GM19035 (cell line): ENCODE measurements at regions not wholly inside any gene's neighbourhood (a gene's known extent, or its start where the extent isn't known, plus 50 kb on each side); places are given as distances from the start of the nearest gene placed in this dataset.
"Not testable (repeated sequence)": the region's sequence is repeated elsewhere in the genome, so short reads cannot be mapped to it uniquely, and the experiment has no call there.

Source experiments
- ATAC-seq: cut with Tn5 transposase; IDR thresholded peaks from one replicate; pipeline ENCODE4 v1.9.1; 2021; ENCODE audit not compliant: unreplicated experiment

DNA sequence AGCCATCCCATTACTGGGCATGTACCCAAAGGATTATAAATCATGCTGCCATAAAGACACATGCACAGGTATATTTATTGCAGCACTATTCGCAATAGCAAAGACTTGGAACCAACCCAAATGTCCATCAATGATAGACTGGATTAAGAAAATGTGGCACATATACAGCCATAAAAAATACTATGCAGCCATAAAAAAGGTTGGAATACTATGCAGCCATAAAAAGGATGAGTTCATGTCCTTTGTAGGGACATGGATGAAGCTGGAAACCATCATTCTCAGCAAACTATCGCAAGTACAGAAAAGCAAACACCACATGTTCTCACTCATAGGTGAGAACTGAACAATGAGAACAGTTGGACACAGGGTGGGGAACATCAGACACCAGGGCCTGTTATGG lies 151.5 kb downstream of the PLK2 start:
- not testable (repeated sequence) for ATAC-seq

DNA sequence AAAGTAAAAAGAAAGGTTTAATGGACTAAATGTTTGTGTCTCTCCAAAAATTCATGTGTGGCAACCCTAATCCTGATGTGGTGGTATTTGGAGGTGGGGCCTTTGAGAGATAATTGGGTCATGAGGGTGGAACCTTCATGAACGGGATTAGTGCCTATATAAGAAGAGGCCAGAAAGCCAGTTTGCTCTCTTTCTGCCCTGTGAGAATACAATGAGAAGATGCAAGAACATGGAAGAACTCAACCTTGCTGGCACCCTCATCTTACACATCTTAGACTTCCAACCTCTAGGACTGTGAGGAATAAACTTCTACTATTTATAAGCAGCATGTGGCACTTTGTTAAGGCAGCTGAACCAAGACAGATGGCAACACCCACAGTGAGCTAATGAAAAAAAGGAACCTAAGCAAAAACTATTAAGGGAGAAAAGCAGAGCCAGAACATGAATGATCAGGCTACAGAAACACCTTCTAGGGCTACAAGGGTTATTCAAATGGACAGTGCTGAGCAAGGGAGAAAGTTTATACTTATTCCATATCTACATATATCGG lies 159.5 kb downstream of the PLK2 start:
- ATAC-seq, result no peak

DNA sequence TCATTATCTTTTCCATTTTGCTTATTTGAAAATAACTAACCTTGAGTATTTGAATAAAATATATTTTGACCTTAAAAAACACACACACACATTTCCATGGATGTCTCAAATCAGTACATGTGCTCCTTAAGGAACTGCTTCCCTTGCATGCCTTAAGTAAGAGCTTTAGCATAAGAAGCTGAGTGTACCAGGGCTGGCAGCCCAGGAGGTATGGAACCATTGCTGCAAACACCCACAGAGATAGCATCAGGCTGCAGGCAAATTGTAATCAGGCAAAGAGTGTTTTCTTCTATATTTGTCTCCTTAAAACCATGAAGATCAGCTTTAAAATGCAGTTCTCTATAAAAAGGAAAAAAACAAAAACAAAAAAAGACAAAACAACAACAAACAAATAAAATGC lies 160.6 kb downstream of the PLK2 start:
- no peak for ATAC-seq

DNA sequence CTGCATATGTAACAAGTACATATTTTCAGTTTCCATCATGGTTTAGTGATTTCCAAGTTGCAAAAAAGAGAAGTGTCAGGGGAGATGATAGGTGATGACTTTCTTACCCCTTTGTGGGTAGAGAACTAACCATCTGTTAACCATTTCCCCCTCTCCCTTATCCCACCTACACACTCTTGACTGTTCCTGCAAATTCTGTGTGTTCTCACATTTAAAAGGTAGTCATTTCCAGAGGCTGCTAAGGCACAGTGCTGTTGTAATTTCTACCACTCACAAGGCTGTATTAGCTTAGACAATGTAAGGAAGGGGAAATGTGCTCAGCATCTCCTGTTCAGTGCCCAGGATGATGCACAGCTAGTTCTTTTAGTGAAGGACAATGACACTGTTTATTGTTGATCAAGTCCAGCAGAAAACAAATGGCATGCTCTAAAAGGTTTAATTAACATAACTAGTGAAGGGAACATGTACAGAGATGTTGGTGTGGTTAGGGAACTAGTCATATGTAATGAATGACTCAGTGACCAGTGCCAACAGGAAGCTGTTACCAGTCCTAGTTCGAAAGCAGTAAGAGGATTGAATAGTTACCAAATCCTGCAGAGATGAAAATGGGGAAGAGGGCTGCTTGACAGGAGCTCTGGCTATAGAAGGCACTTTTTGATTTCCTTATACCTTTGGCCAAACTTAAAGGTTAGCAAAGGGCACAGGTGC lies 165.1 kb downstream of the PLK2 start:
- ATAC-seq, result no peak

DNA sequence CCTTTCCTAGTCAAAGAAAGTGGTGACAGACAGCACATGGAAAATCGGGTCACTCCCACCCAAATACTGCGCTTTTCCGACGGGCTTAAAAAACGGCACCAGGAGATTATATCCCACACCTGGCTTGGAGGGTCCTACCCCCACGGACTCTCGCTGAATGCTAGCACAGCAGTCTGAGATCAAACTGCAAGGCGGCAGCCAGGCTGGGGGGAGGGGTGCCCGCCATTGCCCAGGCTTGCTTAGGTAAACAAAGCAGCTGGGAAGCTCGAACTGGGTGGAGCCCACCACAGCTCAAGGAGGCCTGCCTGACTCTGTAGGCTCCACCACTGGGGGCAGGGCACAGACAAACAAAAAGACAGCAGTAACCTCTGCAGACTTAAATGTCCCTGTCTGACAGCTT lies 171.6 kb downstream of the PLK2 start:
- ATAC-seq, result not testable (repeated sequence)

DNA sequence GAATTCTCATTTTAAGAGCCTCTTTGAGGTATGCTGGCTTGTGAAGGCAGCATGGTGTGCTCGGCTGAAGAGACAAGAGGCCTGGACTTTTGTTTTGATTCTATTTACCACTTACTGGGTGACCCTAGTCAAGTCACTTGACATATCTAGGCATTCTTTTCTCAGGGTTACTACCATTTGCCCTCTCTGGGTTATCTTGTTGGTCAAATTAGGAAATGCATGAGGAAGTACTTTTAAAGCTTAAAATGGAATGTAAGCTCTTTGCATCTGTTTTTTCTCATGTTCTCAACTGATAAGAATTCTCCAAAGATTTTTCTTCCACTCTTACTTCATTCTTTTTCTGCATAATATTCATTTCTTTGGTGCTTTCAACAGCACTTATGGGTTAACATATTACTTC lies 173.1 kb downstream of the PLK2 start:
- no peak for ATAC-seq

DNA sequence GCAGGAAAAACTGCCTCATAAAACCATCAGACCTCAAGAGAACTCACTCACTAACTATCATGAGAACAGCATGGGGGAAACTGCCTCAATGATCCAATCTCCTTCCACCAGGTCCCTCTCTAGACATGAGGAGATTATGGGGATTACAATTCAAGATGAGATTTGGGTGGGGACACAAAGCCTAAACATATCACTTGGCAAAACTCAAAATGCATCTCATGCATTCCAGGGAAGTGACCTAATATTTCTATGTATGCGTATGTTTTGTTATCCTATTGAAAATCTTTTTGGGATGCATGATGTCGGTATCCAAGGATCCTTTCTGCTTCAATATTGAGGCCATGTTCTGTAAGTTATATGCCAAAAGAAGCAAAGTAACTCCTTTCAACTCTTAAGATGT lies 174.0 kb downstream of the PLK2 start:
- no peak for ATAC-seq

DNA sequence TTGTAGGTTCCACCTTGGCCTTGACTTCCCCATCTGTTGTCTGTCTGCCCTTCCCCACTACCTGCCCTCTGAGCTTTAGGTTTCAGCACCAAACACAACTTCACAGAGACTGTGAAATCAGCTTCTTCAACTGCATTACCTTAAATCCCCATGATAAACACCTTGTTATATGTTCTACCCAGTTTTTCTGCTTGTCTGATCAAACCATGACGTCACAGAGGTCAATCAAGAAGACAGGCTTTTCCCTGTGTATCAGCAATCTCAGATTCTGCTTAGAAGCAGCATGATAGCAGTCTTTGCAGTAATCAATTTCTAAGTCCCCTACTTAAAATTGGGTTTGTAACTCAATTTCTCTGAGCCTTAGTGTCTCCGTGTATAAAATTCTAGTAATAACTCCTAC lies 175.0 kb downstream of the PLK2 start:
- ATAC-seq, result no peak

DNA sequence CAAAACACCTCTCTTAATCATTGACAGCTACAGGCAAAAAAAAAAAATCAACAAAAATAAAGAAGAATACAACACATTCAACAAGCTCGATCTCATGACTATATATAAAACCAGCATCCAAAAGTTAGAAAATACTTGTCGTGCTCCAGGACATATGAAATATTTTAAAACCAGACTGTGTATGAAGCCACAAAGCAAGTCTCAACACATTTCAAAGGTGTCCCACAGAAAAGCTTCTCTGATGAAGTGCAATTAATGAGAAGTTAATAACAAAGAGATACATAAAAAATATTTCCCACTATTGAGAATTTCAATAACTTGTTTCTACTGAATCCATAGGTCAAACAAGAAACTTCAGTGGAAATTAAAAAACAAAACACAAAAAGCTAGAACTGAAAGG lies 178.7 kb downstream of the PLK2 start:
- ATAC-seq, result no peak

DNA sequence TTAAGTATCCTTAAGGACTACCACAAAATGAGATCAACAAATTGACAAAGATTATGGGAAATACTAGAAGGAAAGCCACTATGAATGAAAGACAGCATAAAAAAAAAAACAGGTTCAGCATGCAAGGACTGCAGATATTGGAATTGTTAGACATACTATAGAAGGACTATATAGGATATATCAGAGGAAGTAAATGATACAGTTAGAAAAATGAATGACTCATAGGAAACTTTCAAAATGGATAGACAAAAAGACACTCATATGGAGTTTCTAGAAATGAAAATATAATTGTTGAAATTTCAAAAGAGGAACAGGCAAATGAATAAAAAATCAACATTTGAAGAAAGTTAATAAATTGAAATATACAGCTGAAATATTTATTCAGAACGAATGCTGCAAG lies 180.6 kb downstream of the PLK2 start:
- ATAC-seq, result no peak

DNA sequence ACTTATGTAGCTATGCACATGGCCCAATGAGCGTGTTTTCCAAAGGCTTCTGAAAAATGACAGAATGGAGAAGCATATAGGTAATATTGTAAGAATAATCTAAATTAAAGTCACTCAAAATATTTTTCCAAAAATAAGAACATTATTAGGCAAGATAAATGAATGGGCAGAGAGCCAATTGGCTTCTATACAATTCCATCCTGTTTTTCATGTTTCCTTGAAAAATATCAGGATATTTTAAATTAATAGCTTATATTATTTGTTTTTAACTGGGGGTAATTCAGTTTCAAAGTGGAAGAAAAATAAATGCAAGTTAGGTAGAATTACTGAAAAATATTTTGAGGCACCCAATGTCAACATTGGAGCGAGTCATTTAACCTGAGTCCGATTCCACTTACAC lies 183.5 kb downstream of the PLK2 start:
- ATAC-seq, result no peak

DNA sequence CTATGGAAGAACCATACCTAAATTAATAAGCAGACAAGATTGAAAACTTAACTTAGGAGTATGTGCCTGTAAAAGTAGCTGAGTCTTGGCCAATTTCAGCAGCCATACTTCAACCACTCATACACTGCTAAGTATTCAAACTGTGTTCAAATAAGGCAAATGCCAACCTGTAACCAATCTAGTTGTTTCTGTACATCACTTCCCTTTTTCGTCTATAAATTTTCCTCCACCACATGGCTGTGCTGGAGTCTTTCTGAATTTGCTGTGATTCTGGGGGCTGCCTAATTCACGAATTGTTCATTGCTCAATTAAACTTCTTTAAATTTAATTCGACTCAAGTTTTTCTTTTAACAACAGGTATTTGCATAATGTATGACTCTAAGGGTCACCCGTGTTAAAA lies 184.4 kb downstream of the PLK2 start:
- ATAC-seq, result no peak

DNA sequence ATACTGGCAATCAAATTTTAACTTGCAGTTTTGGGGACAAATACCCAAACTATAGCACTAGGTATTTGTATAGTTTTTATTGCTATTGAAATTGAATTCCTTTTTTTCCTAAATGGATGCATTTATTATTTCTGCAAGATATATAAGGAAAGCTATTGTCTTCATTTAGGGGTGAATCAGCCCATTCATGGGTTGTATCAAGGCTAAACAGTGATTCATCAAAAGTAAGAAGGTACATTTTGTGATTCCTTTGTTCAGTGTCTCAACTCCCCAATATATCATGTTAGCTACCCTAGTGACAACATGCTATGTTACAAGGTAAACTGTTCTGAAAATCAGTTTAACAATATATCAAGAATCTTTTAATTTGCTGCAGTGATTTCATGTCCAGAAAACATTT lies 185.7 kb downstream of the PLK2 start:
- no peak for ATAC-seq

DNA sequence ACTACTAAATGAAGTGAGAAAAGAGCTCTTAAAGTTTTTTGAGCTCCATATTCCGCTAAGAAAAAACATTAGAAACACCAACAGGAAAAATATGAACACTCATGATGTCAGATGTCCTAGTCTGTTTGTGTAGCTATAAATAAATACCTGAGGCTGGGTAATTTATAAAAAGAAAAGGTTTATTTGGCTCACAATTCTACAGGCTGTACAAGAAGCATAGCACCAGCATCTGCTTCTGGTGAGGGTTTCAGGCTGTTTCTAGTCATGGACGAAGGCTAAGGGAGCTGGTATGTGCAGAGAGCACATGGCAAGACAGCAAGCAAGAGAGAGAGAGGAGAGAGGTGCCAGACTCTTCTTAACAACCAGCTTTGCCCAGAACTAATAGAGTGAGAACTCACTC lies 186.2 kb downstream of the PLK2 start:
- ATAC-seq, result no peak

DNA sequence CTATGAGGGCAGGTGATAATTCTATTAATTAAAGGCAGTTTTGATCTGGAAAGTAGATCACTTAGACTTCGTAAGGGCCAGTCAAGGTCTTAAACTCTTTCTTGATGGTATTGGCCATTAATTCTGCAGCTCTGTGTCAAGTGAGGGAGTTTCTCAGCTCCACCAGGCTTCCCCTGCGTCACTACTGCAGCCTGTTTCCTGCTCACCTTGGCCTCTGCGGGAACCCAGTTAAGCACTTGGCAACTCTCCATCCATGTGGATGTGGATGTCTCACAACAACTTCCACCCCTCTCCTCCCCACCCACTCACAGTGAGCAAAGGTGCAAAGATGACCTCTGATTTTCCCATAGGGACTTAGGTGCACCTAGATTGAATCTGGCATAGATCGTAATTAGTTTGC lies 191.6 kb downstream of the PLK2 start:
- ATAC-seq, result no peak

DNA sequence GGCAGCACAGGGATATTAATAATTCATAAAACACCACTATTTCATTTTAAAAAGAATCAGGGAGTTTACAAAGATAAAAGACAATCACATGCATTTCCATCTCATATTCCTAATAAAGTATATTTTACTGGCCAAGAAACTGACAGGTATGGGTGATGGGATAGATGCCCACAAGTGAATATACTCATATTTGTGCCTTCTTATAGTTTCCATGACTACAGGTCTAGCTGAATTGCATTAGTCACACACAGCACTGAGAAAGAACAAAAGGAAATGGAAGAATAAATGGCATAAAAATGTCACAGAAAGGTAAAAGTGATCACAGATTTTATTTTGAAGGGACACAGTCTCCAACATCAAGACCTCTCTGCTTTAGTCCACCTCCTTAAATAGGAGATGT lies 193.5 kb downstream of the PLK2 start:
- no peak for ATAC-seq

DNA sequence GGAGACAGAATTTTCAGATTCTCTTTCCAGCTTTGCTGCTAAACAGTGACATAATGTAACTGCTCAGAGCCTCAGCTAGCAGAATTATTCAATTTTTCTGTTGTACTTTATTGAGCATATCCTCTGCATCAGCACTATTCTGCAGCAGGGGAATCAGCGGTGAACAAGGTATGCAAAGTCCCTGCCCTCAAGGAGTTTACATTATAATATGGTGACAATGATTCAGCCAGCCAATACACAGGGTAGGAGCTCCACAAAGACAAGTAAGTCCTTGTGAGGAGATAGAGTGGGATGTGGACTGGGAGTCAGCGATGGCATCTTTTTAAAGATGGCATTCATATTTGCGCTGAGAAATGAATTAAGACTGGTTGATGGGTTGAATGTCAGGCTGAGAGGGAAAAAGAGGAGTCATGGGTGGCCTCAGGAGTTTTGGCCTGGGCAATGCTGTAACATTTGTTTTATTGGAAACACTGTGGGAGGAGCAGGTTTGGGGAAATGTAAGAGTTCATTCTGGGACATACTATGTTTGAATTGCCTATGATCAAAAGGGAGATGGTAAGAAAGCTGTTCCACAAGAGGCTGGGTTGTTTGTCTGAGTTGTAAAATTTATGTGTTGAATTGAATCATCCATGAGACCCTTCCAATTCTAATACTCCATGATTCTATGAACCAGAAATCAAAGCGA lies 194.5 kb downstream of the PLK2 start:
- ATAC-seq, result no peak

DNA sequence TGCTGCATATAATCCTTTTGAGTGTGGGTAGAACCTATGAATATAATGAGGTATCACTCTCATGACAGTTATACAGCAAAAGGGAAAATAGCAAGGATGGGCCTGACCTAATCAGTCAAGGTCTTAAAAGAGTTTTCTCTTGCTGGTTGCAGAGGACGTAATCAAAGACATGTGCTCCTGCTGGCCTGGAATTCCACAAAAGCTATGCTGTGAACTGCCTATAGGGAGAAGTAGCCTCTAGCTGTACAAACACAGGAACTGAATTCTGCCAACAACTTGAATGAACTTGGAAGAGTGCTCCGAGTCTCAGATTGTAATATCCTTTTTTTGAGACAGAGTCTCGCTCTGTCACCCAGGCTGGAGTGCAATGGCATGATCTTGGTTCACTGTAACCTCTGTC lies 195.6 kb downstream of the PLK2 start:
- no peak for ATAC-seq

DNA sequence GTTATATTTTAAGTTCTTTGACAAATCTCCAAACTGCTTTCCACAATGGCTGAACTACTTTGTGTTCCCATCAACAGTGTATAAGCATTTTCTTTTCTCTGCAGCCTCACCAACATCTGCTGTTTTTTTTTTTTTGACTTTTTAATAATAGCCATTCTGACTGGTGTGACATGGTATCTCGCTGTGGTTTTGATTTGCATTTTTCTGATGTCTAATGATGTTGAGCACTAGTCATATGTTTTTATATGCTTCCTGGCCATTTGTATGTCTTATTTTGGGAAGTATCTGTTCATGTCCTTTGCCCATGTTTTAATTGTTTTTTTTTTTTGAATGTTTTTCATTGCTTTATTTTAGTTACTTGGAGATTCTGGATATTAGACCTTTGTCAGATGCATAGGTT lies 196.6 kb downstream of the PLK2 start:
- ATAC-seq, result no peak

DNA sequence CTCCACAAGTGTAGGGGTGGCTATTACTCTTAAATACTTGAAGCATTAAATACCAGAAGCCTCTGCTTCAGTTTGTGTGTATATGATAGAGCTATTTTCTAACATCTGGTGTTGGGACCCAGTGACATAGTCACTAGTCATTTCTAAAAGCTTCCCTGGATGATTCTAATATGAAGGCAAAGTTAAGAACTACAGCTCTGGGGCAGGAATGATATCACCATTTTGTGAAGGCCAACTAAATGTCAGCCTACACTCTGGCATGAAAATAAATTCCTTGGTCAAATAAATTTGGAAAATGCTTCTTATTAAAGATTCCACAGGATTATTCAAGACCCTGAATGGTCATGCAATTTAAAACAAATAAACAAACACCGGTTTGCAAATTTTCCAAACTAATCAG lies 197.7 kb downstream of the PLK2 start:
- ATAC-seq, result no peak

DNA sequence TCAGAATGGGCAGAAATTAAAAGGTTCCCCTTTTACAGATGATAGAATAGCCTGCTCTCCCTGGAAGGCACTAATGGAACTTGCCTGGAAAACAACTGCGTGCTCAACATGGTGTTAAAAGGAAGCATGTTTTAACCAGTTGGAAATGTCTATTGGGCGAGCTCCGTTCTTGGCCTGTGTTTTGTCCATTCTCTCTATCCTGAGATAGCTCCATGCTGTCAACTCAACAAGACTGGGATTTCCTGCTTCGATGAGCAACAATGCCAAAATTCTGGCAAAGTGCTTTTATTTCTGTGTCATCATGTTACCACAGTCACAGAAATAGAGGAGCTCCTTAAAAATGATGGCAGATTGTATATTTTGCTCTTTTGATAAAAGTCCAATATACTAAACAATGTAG lies 198.3 kb downstream of the PLK2 start:
- no peak for ATAC-seq

DNA sequence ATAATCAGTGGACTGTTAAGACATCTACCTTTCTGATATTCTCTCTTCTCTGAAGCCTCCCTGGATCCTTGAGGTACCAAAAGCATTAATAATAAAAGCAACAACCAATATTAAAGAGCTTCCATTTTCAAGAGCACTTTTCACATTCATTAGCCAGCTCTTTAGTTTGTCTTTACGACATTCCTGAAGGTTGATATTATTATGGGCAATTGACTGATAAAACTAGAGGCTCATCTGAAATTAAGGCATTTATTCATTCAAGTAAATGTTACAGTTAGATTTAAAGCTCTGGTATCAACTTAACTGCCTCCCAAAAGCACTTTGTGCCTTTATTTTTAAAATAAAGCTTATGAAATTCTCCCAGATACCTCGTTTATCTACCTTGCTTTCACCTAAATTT lies 199.6 kb downstream of the PLK2 start:
- no peak for ATAC-seq

DNA sequence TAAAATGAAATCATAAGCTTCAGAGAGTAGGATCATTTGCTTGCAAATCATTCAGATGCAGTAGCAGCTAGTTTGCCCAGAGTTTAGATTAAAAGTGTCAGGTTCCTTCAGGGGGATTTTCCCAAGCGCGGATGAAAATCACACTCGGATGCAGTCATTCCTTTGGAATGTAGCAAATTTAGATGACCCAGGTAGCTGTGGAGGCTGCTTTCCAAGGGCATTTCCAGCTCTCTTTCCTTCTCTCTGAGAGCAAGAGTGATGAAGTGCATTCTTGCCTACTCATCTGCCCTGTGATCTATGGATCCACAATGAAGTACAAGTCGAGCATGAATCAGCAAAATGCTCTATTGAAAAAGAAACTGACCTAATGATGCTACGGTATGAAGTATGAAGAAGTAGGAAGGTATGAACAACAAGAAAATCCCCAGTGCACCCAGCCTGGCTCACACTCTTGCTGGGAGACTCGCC lies 200.2 kb downstream of the PLK2 start:
- no peak for ATAC-seq
